Natural killer cell (primary cell): ENCODE measurements at regions not wholly inside any gene's neighbourhood (a gene's known extent, or its start where the extent isn't known, plus 50 kb on each side); places are given as distances from the start of the nearest gene placed in this dataset.

Source experiments
- ATAC-seq, 3 donors: fragments of 150-1000 bp in 2 of 3; fragments of 200-7000 bp in 1 of 3; cut with Tn5 transposase; 1 replicate in 1 of 3; 2 replicates in 2 of 3; pipeline ENCODE4 v1.10.0; 2021; ENCODE audit warnings: mild to moderate bottlenecking in 2 of 3, moderate library complexity in 2 of 3
- DNase-seq, 2 donors: peaks; one replicate each; pipeline versions ENCODE4 v3.0.0 to v3.0.0-alpha.2; 2013 to 2021; ENCODE audit warnings: mixed read lengths in 1 of 2
- H3K27ac ChIP-seq: one replicate; pipeline ENCODE4 v1.5.1; 2013; ENCODE audit warnings: mild to moderate bottlenecking, low read length
- H3K27me3 ChIP-seq: one replicate; pipeline ENCODE4 v1.6.1; 2013; ENCODE audit warnings: low read length; ENCODE audit not compliant: control insufficient read depth, insufficient read depth
- H3K36me3 ChIP-seq: one replicate; pipeline ENCODE4 v1.6.1; 2013; ENCODE audit warnings: low read length; ENCODE audit not compliant: control insufficient read depth, insufficient read depth
- H3K4me1 ChIP-seq: one replicate; pipeline ENCODE4 v1.6.1; 2013; ENCODE audit warnings: low read length; ENCODE audit not compliant: control insufficient read depth, insufficient read depth
- H3K4me3 ChIP-seq: one replicate; pipeline ENCODE4 v1.5.1; 2013; ENCODE audit warnings: low read length
- H3K9me3 ChIP-seq: one replicate; pipeline ENCODE4 v1.6.1; 2013; ENCODE audit warnings: low read length; ENCODE audit not compliant: control insufficient read depth, insufficient read depth
- H3K27ac Mint-ChIP-seq, 2 donors: one replicate each; pipeline ENCODE4 v1.8.0; 2022; ENCODE audit warnings: mild to moderate bottlenecking in 2 of 2, mixed read lengths in 2 of 2, moderate library complexity in 1 of 2
- H3K27me3 Mint-ChIP-seq, 2 donors: one replicate each; pipeline ENCODE4 v1.8.0; 2022; ENCODE audit warnings: low read depth in 2 of 2, mixed read lengths in 2 of 2
- H3K36me3 Mint-ChIP-seq: one replicate; pipeline ENCODE4 v1.8.0; 2022; ENCODE audit warnings: mixed read lengths
- H3K4me1 Mint-ChIP-seq, 2 donors: one replicate each; pipeline ENCODE4 v1.8.0; 2022; ENCODE audit warnings: mixed read lengths in 2 of 2
- H3K4me3 Mint-ChIP-seq: one replicate; pipeline ENCODE4 v1.8.0; 2022; ENCODE audit warnings: mild to moderate bottlenecking, moderate library complexity, mixed read lengths
- H3K9me3 Mint-ChIP-seq, 2 donors: one replicate each; pipeline ENCODE4 v1.8.0; 2022; ENCODE audit warnings: mixed read lengths in 2 of 2
- WGBS: methylation state at CpG from one replicate; pipeline ENCODE4 v1.1.7; 2013; ENCODE audit warnings: missing lambda C conversion rate; ENCODE audit not compliant: insufficient coverage; 5-methylcytosine and 5-hydroxymethylcytosine counted together
- intact Hi-C: fragments of 100-400 bp; cut with micrococcal nuclease; formaldehyde crosslinking; loops from one replicate; pipeline ENCODE4 v1.14.2; 2022
- TF ChIP-seq, protein P1 (sequence below): fragments of 200-600 bp; IDR thresholded peaks from one replicate; pipeline ENCODE4 v1.8.0; 2022; ENCODE audit warnings: antibody characterized with exemption

DNA sequence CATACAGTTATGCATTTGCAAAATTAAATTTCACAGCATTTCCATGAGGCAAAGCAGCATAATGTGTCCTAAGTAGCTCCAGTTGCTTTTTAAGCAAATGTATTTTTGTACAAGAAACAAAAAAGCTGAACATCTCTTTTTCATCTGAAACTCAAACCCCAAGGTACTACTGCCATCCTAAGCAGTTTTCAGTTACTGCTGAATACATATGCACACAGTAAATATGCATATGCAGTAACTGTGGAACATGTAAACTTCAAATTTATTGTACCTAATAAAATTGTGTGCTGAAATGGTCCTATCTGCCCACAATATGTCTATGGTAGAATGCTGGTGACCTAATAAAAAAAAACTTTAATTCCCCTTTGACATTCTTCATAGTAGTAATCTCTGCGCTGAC lies 458.6 kb upstream of the INTU start:
- peaks cover 11 to 23% of the 10 kb centered on the region in 2 donors for H3K9me3 Mint-ChIP-seq
- intact Hi-C loops, result no loop called here
- no peaks in the 10 kb centered on the region for H3K4me1 Mint-ChIP-seq
- no CpG with 5 or more reads among the region's 1 CpG for WGBS
- H3K36me3 Mint-ChIP-seq, result no peaks in the 10 kb centered on the region
- no peak overlapping the region for H3K4me3 Mint-ChIP-seq
- Histone ChIP-seq H3K27me3 (no peaks in the 10 kb centered on the region), H3K4me1 (no peaks in the 10 kb centered on the region), H3K4me3 (no peak overlapping the region), H3K27ac (no peak overlapping the region), H3K36me3 (no peaks in the 10 kb centered on the region), H3K9me3 (no peaks in the 10 kb centered on the region)
- no peak overlapping the region for H3K27ac Mint-ChIP-seq
- TF ChIP-seq, protein P1, sequence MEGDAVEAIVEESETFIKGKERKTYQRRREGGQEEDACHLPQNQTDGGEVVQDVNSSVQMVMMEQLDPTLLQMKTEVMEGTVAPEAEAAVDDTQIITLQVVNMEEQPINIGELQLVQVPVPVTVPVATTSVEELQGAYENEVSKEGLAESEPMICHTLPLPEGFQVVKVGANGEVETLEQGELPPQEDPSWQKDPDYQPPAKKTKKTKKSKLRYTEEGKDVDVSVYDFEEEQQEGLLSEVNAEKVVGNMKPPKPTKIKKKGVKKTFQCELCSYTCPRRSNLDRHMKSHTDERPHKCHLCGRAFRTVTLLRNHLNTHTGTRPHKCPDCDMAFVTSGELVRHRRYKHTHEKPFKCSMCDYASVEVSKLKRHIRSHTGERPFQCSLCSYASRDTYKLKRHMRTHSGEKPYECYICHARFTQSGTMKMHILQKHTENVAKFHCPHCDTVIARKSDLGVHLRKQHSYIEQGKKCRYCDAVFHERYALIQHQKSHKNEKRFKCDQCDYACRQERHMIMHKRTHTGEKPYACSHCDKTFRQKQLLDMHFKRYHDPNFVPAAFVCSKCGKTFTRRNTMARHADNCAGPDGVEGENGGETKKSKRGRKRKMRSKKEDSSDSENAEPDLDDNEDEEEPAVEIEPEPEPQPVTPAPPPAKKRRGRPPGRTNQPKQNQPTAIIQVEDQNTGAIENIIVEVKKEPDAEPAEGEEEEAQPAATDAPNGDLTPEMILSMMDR, result no peak
- H3K27me3 Mint-ChIP-seq, result no peaks in the 10 kb centered on the region
- no peak for ATAC-seq
- DNase-seq, result no peak

DNA sequence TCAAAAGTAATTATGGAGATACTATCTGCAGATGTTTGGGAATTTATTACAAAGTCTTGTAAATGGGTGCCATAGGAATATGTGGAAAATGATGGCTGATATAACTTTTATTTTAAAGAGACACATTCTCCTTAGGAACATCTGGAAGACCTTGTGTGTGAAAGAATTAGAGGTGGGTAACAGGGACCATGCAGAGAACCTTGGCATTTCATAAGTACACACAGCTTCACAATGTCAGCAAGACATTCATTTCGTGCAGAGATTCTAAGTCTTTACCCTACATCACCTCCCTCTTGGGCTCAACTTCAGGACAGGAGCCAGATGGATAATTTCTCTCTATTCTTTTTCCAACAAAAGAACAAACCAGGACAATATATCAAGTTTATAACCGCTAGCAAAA lies 458.1 kb upstream of the INTU start:
- no peaks in the 10 kb centered on the region for H3K4me1 ChIP-seq
- TF ChIP-seq, protein P1, result no peak
- H3K9me3 ChIP-seq, result no peaks in the 10 kb centered on the region
- no peak overlapping the region for H3K4me3 Mint-ChIP-seq
- H3K4me1 Mint-ChIP-seq, result no peaks in the 10 kb centered on the region
- no peak overlapping the region for H3K27ac Mint-ChIP-seq
- no peaks in the 10 kb centered on the region for H3K36me3 ChIP-seq
- DNase-seq (no peak), ATAC-seq (no peak)
- H3K9me3 Mint-ChIP-seq, result peaks cover 8 to 21% of the 10 kb centered on the region in 2 donors
- H3K4me3 ChIP-seq, result no peak overlapping the region
- H3K27ac ChIP-seq, result no peak overlapping the region
- H3K27me3 ChIP-seq, result no peaks in the 10 kb centered on the region
- no peaks in the 10 kb centered on the region for H3K36me3 Mint-ChIP-seq
- no peaks in the 10 kb centered on the region for H3K27me3 Mint-ChIP-seq
- 59% methylated on average over 1 of the region's 2 CpGs for WGBS
- intact Hi-C loops, result no loop called here

GRCh38 chr4:127179256-127180087 lies 453.3 kb upstream of the INTU start:
- Mint-ChIP-seq H3K9me3 (peaks cover 11 to 20% of the 10 kb centered on the region in 2 donors), H3K27ac (no peak overlapping the region), H3K4me1 (no peaks in the 10 kb centered on the region), H3K27me3 (no peaks in the 10 kb centered on the region), H3K36me3 (no peaks in the 10 kb centered on the region), H3K4me3 (no peak overlapping the region)
- H3K4me1 ChIP-seq, result no peaks in the 10 kb centered on the region
- H3K9me3 ChIP-seq, result no peaks in the 10 kb centered on the region
- WGBS, result 73% methylated on average over 2 of the region's 2 CpGs
- ATAC-seq (no peak), DNase-seq (no peak)
- H3K27ac ChIP-seq, result no peak overlapping the region
- intact Hi-C loops, result no loop called here
- TF ChIP-seq, protein P1, result no peak
- no peak overlapping the region for H3K4me3 ChIP-seq
- no peaks in the 10 kb centered on the region for H3K36me3 ChIP-seq
- no peaks in the 10 kb centered on the region for H3K27me3 ChIP-seq

GRCh38 chr4:127181001-127181400 lies 451.8 kb upstream of the INTU start:
- Mint-ChIP-seq H3K36me3 (no peaks in the 10 kb centered on the region), H3K4me3 (no peak overlapping the region), H3K27ac (no peak overlapping the region), H3K9me3 (peaks cover 13 to 22% of the 10 kb centered on the region in 2 donors), H3K4me1 (no peaks in the 10 kb centered on the region), H3K27me3 (no peaks in the 10 kb centered on the region)
- Histone ChIP-seq H3K36me3 (no peaks in the 10 kb centered on the region), H3K27me3 (no peaks in the 10 kb centered on the region), H3K9me3 (peaks cover 3% of the 10 kb centered on the region), H3K4me1 (no peaks in the 10 kb centered on the region), H3K4me3 (no peak overlapping the region), H3K27ac (no peak overlapping the region)
- ATAC-seq (no peak), DNase-seq (no peak)
- TF ChIP-seq, protein P1, result no peak
- intact Hi-C loops, result no loop called here
